GM06990 (cell line): ENCODE measurements at regions not wholly inside any gene's neighbourhood (a gene's known extent, or its start where the extent isn't known, plus 50 kb on each side); places are given as distances from the start of the nearest gene placed in this dataset.

Experiments
- DNase-seq: peaks from one replicate; pipeline ENCODE4 v3.0.0-alpha.2; 2011; ENCODE audit not compliant: insufficient read length; ENCODE audit errors: extremely low read depth
- H3K27me3 ChIP-seq: replicated peaks from 2 replicates; pipeline ENCODE4 v1.6.0; 2011; ENCODE audit warnings: low read length; ENCODE audit not compliant: control insufficient read depth, insufficient read depth
- H3K36me3 ChIP-seq: 2 replicates; pipeline ENCODE4 v1.5.1; 2011; ENCODE audit warnings: low read length; ENCODE audit not compliant: control insufficient read depth, insufficient read depth
- H3K4me3 ChIP-seq: replicated peaks from 2 replicates; pipeline ENCODE4 v1.5.1; 2011; ENCODE audit warnings: low read depth, mild to moderate bottlenecking, control low read depth, low read length
- TF ChIP-seq, protein P1 (sequence below): IDR thresholded peaks from 2 replicates; pipeline ENCODE4 v1.5.1; 2011; ENCODE audit warnings: low read length, control low read depth, mild to moderate bottlenecking, inconsistent platforms; ENCODE audit not compliant: insufficient read depth, poor library complexity, severe bottlenecking

DNA sequence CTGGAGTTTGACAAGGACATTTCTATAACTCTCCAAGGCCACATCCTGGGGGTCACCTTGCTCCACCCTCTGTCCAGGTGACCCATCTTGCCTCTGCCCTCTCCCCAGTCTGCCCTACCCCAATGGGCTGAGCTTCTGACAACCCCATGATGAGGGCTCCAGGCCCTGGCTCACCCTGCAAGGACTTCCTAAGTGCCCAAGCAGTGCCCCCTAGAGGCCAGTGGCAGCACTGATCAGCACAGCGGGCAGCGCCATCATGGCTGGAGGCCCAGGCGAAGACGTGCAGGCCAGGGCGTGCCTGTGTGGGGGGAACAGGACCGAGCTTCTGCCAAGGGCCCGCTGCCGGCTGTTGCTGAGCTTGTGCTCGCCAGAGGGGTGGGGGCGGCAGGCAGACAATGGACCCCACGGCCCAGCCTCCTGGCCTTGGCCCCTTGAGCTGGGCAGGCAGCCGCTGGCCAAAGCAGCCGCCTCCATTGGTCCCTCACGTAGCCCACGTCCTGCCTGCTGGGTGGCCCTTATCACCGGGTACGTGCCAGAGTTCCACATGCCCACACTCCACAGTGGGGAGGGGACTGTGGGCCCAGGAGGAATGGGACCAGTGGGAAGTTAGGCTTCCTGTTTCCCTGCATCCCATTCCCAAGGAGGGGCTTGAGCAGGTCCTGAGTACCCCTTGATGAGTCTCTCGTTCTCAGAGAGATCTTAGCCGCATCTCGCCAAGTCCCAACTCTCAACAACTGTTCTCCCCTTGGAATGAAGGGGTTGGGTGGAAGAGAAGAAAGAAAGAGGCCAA, 64.3 kb downstream of the MRPL14 start:
- Histone ChIP-seq H3K36me3 (no peaks in the 10 kb centered on the region), H3K4me3 (no peak overlapping the region), H3K27me3 (no peaks in the 10 kb centered on the region)
- DNase-seq: no peak
- TF ChIP-seq, protein P1, sequence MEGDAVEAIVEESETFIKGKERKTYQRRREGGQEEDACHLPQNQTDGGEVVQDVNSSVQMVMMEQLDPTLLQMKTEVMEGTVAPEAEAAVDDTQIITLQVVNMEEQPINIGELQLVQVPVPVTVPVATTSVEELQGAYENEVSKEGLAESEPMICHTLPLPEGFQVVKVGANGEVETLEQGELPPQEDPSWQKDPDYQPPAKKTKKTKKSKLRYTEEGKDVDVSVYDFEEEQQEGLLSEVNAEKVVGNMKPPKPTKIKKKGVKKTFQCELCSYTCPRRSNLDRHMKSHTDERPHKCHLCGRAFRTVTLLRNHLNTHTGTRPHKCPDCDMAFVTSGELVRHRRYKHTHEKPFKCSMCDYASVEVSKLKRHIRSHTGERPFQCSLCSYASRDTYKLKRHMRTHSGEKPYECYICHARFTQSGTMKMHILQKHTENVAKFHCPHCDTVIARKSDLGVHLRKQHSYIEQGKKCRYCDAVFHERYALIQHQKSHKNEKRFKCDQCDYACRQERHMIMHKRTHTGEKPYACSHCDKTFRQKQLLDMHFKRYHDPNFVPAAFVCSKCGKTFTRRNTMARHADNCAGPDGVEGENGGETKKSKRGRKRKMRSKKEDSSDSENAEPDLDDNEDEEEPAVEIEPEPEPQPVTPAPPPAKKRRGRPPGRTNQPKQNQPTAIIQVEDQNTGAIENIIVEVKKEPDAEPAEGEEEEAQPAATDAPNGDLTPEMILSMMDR: peak; percentile 72

DNA sequence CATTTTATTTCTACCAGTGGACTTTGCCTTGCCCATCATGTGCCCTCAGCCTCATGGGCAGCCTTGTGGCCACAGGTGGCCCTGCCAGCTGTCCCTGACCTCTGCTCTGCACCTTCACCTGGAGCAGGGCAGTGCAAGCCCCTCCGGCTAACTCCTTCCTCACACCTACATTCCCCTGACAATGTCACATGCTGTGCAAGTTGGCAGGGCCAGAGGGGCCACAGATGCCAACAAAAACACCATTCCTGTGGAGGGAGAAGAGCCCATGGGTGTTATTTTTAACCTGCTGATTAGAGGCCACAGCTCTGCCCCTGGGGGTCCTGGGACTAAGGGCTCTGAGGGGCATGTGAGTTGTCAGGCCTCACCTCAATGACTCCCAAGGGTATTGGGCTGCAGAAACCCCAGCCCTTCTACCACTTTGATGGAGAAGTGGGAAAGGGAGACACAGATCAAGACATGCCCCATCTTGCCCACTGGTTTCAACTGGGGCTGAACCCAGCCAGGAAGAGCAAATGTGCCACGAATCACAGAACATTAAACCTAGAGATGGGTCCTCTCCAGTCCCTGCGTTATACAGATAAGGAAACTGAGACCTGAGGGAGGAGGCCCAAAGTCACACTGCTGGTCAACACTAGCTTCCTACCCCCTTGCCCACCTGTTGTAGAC, 65.0 kb downstream of the MRPL14 start:
- no peaks in the 10 kb centered on the region for H3K27me3 ChIP-seq
- H3K36me3 ChIP-seq: no peaks in the 10 kb centered on the region
- H3K4me3 ChIP-seq: no peak overlapping the region
- DNase-seq: no peak
- TF ChIP-seq, protein P1: no peak

DNA sequence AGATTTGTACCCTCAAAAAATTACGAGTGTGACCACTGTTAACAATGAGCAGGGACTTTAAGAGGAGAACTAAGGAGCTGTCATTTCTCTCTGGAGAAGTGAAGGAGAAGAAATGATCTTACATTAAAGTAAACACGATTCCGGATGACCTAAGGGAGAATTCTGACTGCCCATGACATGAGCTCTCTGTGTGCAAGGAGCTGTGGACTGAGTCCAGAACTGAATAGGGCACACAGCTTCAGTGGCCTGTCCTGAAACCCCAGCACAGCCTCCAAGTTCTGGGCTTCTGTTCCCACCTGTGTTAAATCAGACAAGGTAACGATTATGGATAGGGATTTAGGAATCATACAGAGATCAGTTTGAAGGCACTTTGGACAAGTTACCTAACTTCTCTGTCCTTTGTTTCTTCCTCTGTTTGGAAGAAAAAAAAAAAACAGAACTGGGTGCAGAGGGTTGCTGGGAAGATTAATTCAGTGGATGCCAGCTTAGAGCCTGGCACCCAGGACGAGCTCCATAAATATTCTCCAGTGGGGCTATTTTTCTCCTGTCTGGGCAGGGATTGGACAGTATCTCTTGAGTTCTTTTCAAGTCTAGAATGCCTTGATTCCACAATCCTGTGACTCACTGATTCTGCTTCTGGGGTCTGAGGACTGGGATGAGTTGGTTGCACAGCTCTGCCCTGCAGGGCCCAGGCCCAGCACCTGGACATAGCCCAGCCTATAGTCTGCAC, 65.7 kb downstream of the MRPL14 start:
- DNase-seq: no peak
- no peak overlapping the region for H3K4me3 ChIP-seq
- no peaks in the 10 kb centered on the region for H3K36me3 ChIP-seq
- TF ChIP-seq, protein P1: no peak
- H3K27me3 ChIP-seq: no peaks in the 10 kb centered on the region

DNA sequence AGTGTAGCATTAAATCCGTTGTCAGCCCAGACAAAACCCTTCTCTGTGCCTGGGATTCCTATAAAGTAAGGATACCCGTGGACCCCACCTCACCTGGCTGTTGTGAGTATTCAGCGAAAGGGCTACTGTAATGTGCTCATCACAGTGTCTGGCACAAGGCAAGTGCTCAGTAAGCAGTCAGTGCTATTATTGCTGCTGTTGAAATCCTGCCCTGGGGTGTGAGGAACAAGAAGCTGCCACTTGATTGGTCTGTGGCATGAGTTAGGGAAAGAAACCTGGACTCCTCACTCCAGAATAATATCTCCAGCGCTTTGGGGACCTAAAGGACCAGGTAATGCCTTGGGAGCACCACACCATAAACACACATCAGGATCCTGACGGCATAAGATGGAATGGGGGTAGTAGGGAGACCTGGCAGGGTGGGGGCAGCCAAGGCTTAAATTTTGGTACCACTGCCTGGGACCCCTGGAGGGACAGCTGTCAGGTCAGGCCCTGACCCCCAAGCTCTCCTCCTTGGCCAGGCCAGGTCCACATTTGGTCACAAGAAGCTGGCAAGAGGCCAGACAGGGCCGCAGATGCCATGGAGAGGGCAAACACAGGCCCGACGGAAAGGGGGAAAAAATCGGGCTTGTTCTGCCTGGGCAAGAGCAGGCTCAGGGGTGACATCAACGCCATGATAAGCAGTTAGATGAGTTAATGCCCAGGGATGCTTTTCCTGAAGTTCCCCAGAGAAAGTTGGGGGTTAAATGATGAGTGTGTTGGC, 66.5 kb downstream of the MRPL14 start:
- Histone ChIP-seq H3K4me3 (no peak overlapping the region), H3K36me3 (no peaks in the 10 kb centered on the region), H3K27me3 (no peaks in the 10 kb centered on the region)
- TF ChIP-seq, protein P1: no peak
- no peak for DNase-seq
